ENCODE measurements at regions not wholly inside any gene's neighbourhood (a gene's known extent, or its start where the extent isn't known, plus 50 kb on each side); places are given as distances from the start of the nearest gene placed in this dataset.

DNA sequence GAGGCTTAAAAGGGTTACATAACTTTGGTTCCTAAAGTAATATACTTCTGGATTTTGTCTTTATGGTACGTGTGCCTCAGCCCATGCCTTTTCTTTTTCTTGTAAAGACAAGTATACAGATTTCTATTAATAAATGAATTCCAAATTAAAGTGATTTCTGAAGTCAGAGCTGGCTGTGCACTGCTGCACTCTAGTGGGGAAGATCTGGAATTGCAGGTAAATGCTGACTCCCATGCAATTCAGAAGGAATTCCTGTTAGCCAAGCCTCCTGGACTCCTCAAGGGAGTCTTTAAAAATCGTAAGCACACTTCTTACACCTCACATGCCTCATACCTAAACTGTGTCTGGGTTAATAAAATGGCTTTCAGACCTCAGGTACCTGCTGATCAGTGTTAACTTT is 118.4 kb upstream of the SLC7A1 start:
- DNase-seq (ENCODE audit: low spot score), result peak; percentile 71

DNA sequence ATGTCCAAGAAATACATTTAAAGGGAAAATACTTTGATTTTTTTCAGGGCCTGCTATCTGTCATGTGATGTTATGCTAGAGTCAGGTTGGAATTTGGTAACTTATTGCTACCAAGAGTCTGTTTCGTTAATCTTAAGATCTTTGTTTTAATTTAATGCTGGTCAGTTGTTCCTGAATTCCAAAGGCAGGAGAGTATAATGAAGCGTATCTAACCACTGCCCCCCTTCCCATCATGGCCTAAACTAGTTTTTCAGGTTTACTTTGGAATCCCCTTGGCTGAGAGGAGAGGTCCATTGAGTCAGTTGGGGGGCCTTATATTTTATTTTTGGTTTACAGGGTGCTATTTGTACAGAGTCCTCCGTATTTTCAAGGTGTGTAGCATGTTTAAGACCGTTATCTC is 116.3 kb upstream of the SLC7A1 start:
- DNase-seq (ENCODE audit: low spot score), result no peak

DNA sequence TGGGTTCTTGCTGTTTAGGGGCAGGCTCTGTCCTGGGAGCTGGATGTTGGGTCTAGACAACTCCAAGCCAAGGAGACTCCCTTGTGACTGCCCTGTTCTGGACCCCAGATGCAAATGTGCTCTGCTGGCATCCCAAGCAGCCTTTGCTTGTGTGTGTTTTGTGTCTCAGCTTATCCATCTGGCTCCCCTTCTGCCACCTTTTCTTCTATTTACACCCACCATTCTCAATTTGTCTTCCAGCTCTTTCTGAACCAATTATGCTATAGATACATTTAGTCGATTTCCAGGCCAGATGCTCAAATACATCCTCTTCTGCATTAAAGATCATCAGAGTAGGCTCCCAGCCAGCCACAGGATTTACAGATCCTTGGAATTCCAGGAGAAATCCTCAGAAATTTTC is 115.0 kb upstream of the SLC7A1 start:
- no peak for DNase-seq (ENCODE audit: low spot score)

DNA sequence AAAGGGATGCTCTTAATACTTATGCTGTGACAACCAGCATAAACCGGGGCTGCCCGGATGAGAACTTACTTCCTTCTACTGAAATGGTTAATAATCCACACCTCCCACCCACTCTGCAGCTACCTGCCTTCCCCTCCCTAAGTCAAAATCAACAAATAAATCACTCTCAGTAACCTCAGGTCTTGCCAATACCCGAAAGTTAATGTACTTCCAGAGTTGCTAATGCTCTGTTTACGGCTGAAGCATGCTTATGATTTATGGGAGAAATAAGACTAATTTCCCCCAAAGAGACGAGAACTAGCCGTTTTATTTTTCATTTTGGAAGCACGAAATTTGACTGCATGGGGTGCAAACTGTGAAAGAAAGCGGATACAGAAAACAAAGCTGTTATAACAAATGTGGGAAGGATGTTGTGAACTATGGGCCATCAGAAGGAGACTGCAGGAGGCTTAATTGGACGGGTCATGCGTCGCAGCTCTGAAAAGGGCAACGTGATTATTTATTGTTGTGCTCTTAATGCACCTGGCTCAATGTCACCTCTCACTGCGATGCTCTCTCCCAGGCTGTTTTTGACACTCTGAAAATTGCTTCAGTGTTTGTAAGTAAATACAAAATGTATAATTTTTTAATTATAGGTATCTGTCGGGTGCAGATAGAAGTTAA is 114.0 kb upstream of the SLC7A1 start:
- no peak for DNase-seq (ENCODE audit: low spot score)

DNA sequence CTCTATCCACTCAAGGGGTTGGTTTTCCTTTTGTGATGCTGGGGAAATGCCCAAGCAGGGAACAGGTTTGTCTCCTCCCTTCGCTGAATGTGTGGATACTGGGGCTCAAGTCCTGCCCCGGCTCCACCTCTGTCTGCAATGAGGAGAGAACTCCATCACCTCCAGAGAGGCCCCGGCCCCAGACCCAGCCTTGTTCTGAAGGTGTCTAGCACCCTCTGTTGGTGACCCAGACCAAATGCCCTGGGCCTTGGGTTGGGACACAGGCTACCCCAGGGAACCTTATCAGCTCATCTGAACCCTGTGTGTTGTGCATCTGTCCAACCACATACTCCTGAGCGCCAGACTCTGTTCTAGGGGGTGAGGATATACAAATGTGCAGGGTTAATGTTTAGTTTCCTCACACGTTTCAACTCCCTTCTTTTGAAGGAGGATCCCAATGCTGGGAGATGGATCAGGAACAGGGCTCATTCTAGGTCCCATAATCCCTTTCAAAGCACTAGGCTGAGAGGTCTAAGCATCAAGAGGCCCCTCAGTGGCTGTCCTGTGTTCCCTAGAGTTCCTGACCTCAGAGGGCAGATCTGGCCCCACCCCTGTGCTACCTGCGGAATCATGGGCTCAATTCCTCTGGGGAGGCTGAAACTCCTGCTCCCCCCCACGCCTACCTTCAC is 112.5 kb upstream of the SLC7A1 start:
- peak; percentile 76 for DNase-seq (ENCODE audit: low spot score)

DNA sequence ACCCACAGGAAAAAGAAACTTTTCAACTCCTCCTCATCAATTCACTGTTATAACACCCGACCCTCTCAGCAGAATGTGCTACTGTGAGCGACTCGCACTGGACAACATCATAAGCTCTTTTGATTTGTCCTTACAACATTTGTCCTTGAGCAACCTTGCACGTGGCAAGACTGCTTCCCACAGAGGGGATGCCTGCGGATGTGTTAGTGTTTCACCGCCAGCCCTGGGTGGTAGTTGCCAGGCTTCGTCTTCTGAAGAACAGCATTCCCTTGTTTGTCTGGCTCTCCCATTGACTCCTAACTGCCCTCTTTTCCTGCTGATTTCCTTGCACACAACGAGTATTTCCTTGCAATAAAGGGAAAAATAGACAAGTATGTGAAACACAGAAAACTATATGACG is 111.4 kb upstream of the SLC7A1 start:
- DNase-seq (ENCODE audit: low spot score), result no peak

DNA sequence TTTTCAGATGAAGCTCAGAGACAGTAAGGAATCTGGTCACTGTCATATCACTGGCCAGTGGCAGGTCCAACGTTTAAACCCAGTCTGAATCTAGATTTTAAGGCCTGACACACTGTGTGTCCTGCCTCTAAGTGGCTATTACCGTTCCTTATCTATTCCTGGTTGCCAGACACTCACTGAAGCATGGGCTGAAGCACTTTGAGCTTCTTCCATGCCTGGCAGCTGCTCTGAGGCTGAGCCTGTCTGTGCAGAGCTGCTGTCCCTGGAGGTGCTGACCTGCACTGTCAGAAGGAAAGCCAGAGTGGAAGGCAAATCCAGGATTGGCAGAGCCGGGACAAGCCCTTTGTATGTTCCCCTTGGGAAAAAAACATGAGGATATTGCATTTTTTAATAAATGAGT is 109.2 kb upstream of the SLC7A1 start:
- DNase-seq (ENCODE audit: low spot score), result no peak

DNA sequence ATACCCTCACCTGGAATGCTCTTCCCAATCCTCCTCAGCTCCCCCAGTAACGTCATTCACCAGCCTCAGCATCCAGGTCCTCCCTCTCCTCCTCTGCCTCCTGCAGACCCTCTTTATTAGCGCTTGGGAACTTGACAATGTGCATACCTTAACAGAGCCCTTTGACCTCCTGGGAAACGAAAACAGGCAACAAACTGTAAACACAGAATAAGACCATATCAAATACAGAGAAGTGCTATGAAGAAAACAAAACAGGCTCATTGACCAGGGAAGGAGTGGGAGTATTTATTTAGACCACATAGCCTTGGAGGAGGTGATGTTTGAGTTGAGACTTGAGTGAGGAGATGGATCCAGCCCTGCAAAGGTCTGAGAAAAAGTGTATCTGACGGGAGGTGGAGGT is 107.9 kb upstream of the SLC7A1 start:
- DNase-seq (ENCODE audit: low spot score), result no peak

DNA sequence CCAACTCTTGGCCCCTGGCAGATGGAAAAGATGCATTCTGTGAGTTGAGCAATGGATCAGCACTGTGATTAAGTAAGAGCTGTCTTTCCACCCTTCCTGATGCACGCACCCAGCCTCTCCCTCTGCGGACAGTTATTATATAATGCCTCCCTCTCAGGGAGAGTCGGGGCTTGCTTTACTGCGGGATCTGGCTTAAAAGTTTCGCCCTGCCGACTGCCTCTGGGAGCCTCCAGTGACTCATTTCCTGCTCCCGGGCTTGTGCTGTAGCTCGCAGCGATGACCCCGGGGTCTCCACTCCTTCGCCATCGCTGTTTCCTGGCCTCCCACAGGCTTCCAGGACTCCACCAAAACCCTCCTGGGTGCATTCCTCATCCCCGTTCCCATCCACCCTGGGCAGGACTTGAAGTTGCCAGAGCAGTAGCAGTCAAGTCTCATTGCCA is 107.4 kb upstream of the SLC7A1 start:
- peak; percentile 20 for DNase-seq (ENCODE audit: low spot score)

DNA sequence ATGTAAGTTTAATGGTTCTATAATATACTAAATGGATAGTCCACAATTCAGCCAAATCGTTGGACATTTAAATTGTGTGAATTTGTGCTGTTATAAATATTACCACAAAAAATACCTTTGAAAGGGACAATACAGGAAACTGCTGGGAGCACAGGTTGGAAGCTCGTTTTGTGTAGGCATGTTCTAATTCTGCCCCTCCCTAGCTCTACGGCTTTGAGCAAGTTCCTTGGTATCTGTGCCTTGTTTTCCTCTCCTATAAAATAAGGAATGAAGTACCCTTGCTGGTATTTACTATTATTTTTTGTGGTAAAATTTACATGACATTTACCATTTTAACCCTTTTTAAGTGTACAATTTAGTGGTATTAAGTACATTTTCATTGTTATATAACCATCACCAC is 102.6 kb upstream of the SLC7A1 start:
- DNase-seq (ENCODE audit: low spot score), result no peak

DNA sequence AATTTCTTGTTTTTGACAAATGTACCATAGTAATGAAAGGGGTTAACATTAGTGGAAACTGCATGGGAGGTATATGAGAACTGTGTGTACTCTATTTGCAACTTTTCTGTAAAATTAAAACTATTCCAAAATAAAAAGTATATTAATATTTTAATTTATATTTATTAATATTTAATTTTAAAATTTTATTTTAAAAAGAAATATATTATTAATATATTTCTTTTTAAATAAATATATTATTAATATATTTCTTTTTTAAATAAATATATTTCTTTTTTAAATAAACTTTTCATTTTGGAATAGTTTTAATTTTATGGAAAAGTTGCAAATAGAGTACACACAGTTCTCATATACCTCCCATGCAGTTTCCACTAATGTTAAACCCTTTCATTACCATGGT is 101.1 kb upstream of the SLC7A1 start:
- DNase-seq (ENCODE audit: low spot score), result no peak

DNA sequence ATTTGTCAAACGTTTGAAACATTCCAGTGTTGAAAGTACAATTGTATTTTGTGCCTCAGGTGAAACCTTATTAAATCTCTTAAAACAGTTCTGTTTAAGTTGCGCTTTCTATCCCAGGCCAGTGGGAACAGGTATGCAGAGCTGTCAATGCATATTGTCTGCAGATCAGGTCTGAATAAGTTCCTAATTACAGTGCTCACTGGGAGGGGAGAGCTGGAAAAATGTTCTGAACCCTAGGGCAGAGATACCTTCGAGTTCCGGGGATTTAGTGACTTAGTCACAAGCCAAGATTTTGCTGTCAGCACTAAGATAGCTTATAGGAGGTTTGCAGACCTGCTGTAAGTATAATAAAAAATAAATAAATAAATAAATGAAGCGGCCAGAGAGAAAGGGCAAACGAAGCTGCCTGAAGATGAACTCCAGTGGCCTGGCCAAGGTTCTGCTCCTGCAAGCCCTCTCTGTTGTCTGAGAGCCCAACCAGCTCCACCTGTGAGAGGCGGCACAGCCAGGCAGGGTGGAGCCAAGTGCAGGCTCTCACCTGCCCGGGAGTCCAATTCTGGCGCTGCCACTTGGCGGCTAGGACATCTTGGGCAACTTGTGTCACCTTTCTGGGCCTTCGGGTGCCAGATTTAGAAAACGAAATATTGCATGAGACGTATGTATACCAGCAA is 97.9 kb upstream of the SLC7A1 start:
- DNase-seq (ENCODE audit: low spot score), result peak; percentile 45

DNA sequence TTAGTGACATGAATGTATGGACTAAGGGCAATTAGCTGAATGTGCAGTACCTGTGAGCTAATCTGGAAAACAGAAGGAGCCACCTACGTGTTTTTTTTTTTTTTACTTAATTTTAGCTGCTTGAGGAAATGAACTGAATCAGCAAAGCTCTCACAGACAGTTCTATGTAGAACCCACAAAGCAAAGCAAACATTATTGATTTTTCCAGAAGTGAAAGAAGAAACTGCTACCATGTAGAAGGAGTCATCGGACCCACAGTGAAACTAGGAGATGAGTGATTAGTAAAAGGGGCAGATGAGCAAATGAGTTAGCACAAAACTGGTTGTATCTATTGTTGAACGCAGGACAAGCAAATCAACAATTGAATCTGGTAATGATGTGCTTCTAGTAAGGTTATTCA is 94.1 kb upstream of the SLC7A1 start:
- DNase-seq (ENCODE audit: low spot score), result no peak

DNA sequence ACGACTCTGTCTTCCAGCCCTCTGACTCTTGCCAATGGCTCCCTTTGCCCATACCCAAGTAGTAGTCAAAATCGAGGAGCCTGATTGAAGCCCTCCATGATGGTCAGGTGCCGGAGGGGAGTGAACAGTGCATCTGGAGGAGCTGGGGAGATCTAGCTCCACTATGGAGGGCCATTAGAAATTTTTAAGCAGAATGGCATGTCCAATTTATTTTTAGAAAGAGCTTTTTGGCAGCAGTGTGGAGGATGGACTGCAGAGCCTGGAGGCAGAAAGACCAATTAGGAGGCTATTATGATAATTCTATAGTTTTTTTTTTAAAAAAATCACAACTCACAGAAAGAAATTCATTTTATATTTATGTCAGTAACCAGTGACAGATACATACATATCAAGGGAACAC is 92.7 kb upstream of the SLC7A1 start:
- DNase-seq (ENCODE audit: low spot score), result no peak

DNA sequence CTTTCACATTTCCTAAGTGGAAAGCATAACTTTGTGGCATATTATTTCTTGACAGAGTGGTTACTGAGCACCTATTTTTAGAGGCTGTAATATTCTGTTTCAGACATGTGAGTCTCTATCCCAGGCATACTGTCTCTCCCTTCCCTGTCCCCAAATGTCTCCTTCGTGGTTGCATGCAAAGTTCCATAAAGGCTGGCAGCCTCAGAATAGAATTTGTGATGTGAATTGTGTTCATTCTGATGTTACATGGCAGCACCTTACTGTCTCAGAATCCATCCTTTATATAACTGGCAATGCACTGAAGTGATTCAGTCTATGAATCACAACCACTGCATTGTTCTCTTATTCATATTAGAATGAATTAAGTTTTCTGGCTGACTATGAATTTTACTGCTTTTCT is 89.0 kb upstream of the SLC7A1 start:
- no peak for DNase-seq (ENCODE audit: low spot score)

DNA sequence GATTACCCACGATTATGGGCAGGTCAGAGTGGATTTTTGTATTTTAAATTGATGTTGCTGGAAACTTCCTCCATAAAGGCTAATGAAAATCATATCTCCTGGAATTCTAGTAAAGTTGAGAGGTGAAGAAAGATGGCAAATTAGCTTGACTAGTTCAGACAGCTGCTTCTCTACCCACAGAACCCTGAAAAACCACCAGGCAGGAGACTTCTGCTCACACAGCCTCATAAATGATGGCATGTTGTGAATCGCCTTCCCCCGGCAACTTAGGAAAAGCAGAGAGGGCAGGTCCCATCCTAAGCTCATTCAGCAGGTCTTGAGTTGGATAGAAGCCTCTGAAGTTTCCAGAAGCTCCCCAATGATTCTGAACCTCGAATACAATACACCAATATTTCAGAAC is 87.6 kb upstream of the SLC7A1 start:
- DNase-seq (ENCODE audit: low spot score), result no peak

DNA sequence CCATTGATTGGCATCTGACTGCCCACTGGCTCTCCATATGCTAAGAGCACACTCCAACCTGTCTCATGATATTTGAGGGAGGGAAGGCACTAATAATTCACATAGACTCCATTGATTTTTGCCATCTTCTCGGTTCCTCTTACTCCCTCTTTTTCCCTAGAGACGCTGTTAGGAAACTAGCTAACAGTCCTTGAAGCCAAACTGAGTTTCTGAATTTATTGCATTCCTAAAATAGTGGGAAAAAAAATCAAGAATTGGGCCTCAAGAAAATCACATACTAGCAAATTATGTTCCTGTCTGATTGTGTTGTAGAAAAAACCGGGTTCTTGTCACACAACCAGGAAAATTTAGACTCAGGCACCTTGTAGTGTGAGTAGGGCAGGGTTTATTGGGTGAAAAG is 86.4 kb upstream of the SLC7A1 start:
- no peak for DNase-seq (ENCODE audit: low spot score)

DNA sequence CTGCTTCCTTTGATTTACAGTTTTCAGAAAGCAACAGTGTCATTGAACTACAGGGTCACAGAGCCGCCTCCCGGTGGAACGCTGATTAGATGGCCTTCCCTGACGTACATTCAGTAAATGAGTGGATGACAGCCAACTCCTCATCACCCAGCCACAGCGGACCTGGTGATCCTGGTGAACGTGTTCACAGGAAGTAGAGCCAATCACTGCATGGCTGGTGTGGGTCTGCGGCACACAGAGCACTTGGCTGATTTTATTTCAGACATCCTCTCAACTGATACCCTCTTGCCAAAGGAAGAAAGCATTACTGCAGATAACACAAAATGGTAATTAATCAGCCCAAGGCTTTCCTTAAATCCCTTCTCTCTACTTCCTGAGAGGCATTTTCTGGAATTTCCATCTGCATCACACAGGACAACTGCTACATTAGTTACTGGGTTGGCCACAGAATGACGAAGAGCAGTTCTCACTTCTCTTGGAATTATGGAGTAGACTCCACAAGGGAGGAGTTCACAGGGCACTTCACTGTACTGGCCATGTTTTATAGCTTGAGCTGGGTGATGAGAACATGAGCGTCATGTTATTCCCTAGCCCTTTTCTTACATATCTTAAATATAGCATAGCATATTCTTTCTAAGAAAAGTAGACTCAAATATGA is 84.0 kb upstream of the SLC7A1 start:
- no peak for DNase-seq (ENCODE audit: low spot score)

DNA sequence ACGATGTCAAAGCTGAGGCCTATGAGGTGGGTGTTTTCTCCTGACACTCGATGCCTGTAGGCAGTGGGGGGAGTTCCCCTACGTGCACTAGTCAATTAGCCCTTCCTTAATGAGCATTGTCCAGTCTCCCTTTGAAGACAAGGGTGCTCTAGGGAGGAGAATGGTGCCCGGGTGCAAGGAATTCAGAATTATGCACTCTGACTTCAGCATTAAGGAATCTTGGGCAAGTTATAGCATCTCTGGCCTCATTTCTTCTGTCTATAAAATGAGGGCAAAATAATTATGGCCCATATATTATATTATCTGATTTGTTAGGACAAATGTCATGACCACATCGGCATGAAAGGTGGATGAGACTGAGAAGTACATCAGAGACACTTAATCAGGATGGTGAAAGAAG is 82.1 kb upstream of the SLC7A1 start:
- DNase-seq (ENCODE audit: low spot score), result no peak

DNA sequence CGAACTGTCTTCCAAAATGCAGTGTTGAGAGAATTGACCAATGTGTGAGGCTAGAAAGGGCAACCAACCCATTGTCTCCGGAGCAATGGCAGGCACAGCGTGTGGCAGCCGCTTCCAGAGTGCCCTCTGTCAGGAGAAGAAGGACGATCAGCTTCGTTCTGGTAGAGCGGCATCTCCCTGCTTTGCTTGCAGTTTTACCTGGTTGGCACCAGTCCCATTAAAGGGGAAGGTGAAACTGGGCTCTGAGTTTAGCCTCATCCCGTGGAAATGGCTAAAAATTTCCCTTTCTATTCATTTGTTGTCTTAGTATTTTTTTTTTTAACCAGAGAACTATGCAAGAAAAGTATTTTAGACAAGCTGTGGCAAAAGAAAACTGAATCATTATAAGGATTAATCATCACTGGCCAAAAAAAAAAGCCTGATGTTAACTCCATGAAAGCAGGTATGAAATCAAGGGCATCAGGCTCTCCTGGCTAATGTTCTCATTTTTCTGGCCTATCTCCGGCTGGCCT is 81.5 kb upstream of the SLC7A1 start:
- no peak for DNase-seq (ENCODE audit: low spot score)

DNA sequence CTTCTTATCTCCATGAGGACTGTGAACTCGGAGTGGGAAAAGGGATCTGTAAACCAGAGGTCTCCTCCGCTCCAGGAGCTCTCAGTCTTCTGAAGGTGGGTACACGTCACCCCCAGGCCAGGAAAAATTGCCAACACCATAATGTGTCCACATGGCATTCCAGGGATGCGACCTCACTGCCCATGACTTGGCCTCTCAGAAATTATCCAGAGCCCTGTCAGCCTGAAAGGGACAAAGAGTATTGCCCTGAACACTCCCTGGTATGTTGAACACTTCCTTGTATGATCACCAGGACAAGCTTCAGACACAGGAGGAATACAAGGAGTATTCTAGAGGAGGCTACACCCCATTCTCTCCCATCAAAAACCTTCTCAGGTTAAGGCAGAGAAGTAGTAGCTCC is 81.0 kb upstream of the SLC7A1 start:
- DNase-seq (ENCODE audit: low spot score), result no peak

DNA sequence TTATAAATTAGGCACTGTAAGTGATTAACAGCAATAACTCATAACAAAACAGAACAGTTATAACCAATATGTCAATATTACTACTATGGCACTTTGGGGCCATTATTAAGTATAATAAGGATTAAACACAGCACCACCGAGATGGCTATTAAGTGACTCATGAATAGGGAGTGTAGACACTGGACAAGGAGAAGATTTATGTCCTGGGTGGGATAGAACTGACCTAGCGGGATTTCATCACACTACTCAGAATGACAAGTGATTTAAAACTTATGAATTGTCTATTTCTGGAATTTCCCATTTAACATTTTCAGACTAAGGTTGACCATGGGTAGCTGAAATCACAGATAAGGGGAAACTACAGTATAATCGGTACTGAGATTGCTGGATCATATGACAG is 79.0 kb upstream of the SLC7A1 start:
- DNase-seq (ENCODE audit: low spot score), result no peak

DNA sequence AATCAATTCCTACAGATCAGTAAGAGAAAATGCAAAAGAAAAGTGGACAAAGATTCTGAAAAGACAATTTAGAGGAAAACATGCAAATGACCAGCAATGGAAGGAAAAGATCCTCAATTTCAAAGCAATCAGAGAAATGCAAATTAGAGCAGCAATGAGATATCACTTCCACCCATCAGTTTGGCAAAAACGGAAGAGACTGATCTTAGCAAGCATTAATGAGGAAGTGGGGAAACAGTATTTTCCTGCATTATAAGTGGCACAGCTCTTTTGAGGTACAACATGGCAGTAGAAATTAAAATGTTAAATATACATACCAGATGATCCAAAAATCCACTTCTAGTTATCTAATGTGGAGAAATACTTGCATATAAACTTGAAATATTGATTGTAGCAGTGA is 69.1 kb upstream of the SLC7A1 start:
- no peak for DNase-seq (ENCODE audit: low spot score)

All from iPS-NIHi11 (cell line).